ENCODE measurements at regions not wholly inside any gene's neighbourhood (a gene's known extent, or its start where the extent isn't known, plus 50 kb on each side); places are given as distances from the start of the nearest gene placed in this dataset.

DNA sequence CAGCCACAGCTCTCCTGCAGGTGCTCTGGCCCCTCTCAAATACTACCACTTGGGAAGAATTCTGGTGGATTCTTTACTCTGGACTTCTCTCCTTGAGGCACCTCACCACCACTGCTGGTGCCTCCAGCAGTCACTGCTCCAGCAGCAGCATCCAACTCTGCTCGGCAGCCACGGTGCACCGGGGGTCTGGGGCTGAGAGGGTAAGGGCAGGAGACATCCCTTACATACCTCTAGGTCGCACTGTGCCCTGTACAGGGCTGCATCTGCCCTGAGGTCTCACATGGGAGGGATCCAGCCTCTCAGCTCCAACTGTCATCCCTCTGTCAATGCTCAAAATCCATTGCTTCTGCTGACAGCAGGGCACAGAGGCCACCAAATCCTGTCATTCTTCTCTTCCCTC is 588.2 kb downstream of the CDK5RAP2 start:
- DNase-seq = no peak

DNA sequence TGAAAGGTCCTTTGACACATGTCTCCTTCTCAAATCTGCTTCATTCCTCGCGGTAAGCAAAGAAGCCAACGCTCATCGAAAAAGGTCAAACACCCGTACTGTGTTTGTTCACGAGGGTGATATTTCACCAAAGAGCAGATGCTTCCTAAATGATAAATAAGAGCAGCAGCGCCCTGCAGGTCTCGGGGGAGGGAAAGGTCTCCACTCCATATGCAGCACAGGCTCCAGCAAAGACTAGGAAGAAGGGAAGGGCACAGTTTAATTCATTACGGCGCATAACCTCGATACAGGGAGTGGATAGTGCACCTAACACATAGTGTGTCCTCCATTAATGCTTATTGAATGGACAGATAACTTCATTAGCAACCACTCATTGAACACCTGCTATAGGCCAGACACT is 593.3 kb downstream of the CDK5RAP2 start:
- DNase-seq = no peak

DNA sequence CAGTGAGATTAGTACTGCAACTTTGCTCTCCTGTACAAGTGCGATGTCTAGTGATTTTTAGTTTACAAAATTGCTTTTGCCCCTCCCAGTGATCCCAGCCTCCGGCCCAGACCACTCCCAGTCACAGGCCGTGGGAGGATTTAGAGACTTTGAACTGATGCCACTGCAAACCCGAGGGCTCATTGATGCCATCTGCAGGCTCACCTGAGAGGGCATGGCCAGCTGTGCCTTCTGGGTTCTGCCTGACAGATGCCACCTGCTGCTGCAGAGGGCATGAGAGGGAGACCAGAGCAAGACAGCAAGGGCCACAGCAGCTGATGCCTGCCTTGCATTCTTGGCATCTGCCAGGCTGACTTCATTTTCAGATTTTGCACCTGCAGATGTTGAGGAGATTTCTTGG is 593.8 kb downstream of the CDK5RAP2 start:
- DNase-seq = peak; percentile 46

DNA sequence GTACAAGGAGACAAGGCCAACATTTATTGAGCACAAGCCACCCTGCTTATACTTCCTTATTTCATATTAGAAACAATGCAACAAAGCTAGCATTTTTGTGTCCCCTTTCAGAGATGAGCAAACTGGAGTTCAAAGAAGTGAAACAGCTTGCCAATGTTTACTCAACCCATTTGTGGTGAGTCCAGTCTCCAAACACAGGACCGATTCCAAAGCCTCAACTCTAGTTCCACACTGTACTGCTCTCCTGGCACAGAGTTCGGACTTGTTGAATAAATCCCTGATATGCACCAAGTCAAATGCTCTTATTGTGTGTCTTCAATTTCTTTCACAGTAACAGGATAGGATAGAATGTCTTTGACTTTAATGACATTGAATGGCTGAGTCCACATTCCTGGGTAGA is 604.8 kb upstream of the BRINP1 start:
- no peak for DNase-seq

DNA sequence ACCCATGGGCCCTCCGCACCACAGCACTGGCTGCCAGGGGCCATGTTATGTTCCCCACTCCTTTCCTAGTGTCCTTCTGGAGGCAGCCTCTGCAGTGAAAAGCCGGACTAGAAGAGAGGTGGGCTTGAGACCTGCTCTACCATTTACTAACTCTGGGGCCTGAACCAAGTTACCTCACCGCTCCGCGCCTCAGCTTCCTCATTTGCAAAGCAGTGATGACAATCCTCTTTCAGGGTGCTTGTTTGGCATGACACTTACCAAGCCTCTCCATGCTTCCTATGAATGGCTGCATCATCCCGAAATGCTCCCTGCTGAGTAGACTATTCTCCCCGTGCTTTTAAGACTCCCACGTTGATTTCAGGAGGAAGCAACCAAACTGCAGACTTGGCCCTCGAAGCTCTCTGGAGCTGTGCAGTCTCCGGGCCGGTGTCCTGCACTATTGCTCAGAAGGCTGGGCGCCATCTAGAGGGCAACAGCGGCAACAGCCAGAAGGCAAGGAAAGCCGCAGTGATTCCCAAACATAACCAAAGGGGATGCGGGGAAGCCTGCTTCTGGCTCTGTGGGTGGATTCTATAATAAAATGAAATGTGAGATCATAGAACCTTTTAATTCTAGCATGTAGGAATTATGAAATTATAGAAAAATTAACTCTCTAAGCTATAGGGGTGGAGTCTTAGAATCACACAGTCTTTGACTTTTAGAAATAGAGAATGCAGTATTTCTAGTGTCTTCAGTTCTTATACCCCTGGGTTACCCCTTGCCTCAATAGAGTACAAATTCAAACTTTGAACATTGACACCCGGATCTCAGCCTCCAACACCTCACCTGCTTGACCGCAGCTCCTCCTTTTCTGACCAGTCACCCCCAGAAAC is 599.8 kb upstream of the BRINP1 start:
- peak; percentile 61 for DNase-seq

DNA sequence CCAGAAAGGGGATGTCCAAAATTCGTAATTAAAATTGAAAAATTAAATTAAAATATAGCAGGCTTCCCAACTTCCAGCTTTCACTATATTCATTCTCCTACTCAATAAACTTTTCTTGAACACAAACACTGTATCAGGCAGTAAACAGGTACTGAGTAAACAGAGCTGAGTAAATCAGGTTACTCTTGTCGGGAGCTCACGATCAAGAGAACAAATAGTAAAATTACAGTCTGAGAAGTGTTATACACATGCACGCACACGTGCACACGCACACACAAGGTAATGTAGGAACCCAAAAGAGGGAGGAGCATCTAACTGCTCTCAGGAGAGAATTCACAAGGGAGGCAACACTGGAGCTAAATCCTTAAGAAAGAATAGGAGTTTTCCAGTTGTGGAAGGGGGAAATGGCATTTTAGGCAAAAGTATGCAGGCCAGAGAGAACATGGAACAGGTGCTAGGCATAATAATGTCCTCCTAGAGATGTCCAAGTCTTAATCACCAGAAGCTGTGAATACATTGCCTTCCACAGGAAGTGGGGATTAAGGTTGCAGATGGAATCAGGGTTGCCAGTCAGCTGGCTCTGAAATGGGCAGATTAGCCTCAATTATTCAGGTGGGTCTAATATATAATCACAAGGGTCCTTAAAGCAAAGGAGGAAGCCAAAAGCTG is 598.8 kb upstream of the BRINP1 start:
- no peak for DNase-seq

DNA sequence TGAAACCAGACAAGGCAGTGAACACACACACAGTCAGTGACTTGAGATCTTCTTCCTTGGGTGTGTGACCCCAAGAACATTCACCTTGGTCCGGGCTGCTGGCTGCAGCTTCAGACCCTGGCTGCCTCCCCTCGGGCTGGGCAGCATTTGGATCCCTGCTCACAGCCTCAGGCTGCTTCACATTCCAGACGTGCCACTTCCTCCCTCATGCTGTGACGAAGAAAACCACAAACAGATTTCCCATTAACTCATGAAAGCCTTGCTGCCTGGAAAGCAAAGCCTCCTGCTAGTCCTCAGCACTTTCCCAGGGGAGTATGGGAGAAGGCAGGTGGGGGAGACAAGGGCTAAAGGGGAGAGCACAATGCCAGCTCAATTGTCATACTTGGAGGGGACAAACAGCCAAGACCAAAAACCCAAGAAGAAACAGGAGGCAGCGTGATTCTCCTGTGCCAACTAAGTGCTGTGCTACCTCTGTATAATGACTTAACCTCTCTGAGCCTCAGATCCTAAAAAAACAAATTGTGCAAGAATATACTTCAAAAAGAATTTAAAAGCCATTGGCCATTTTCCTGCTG is 594.6 kb upstream of the BRINP1 start:
- no peak for DNase-seq

DNA sequence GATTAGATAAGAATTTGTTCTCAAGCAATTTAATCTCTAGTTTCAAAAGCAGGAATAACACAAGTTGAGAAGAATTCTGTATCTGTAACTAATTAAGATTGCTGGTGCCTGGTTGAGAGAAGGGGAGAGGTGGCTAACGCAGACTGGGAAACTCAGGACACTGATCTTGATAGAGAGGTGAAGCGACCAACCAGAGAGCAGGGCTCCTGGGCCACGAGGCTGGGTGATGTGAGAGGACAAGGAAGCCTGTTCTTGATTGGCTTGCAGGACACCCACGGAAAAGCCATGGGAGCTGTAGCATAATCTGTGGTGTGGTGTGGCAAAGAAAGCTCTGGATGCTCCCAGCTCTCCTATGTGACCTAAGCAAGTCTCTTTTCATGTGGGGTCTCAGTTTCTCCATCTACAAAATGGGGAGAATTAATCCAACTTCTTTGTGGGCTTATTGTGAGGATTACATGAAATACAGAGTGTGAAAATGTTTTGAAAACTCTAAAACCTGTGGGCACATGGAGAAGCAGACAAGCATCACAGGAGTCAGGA is 594.1 kb upstream of the BRINP1 start:
- DNase-seq = no peak

DNA sequence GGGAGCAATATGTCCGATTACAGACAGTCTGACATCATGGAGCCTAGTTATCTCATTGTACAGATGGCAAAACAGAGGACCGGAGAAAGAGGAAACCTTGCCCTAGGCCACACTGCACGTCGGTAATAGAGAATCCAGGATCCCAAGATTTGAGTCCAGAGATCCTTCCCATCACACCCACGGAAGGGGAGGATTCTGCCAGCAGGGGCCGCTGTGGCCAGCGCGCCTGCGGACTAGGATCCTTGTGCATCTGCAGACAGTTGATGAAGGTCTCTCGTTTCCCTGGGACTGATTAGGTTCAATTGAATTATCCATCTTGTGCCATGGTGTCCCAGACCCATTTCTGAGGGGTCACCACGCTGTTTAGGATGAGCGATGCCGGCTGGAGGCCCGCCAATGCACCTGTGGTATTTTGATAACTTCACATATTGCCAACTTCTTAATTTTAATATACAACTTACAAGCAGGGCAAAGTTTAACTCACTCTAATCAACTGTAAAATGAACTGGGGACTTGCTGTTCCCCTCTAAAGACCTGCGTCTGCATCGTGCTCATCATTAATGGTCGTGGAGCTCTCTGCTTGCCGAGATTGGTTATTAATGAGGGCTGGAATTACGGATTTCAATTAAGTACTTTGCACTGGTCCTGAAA is 592.7 kb upstream of the BRINP1 start:
- DNase-seq = no peak

DNA sequence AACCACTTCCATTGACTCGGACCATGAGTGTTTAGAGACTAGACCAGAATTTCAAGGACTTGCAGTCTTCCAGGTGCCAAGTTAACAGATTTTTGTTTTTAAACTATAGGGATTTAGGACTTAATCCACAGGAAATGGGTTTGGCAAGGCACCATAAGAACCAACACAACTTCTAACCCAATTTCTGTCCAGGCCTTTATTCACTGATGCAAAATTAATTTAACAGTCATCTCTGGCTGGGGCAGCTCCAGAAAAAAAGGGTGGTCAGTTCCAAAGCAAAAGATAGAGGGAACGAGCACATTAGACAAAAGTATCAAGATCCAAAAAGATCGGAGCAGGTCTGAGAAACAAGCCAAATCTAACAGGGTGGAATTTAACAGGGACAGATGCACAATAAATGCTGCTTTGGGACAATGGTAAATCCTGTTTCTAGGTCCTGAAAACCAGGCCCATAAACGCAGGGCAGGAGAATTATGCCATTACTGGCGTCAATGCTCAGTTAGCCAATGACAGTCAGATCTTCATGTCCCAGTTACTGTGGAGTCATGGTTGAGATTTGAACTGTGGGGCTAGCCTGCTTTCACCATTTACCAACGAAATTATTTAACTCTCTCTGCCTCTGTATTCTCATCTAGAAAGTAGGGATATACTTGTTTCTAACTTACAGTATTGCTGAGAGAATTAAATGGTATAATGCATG is 590.8 kb upstream of the BRINP1 start:
- no peak for DNase-seq

DNA sequence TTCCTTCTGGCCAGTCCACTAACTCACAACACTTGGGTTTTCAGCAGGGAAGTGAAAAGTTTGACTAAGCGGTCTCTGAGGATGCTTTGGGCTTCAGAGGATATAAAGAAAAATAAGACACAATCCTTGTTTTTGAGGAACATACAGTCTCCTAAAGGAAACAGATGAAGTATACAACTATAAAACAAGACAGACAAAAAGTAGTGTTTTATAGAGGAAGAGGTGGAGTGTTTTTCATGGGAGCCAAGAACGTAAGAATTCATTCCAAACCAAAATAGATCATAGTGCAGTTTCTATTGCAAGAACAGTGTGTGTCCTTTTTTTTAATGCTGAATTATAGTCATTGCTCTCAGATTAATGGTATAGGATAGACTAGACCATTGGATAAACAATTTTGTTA is 586.9 kb upstream of the BRINP1 start:
- no peak for DNase-seq

DNA sequence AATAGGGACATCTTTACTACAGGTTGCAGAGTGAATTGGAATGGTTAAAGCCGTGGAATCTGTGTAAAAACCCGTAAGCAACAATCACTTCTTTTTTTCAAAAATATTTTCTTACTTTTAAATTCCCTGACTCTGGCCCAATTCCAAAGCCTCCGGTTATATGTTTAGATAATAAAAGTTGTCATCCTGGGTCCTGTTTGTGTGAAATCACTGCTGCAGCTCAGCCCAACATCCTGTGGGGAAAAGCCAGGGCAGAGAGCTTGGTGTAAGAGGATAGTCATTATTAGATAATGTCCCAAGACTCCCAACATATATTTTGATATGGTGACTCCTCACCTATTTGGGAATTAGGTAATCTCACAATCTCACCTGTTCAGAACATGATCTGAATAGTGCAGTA is 586.0 kb upstream of the BRINP1 start:
- no peak for DNase-seq

DNA sequence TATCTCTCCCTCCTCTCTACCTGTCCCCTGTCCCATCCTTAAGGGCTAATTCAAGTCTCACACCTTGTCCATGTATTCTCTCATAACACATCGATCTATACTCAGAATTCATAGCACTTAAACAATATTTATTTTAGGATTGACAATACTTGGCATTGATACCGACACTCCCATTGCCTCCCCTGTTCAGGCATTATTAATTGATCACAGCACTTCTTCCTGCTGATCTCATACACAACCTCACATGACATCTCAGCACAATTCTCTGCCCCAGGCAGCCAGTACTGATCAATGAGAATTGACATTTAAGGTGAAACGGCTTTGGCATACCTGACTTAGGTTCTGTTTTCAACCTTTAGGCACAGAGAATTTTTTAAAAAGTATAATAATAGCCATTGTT is 582.4 kb upstream of the BRINP1 start:
- DNase-seq = no peak

DNA sequence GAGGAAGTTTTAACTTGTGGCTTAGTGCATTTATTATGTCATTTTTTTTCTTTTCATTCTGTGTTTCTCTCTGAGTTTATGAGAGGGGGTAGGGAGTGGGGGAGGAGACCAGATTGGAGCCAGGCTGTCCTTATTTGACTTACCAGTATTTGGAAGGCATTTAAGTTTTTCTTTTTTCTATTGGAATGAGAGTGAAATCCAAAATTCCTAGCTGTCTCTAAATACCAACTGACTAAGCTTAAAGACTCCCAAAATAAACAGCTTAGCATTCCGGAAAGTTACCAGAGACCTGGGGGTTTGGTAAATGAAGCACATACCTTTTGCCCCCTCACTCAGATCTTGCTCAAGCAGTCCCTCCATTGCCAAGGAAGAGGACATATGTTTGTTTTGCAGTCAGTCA is 581.9 kb upstream of the BRINP1 start:
- DNase-seq = no peak

DNA sequence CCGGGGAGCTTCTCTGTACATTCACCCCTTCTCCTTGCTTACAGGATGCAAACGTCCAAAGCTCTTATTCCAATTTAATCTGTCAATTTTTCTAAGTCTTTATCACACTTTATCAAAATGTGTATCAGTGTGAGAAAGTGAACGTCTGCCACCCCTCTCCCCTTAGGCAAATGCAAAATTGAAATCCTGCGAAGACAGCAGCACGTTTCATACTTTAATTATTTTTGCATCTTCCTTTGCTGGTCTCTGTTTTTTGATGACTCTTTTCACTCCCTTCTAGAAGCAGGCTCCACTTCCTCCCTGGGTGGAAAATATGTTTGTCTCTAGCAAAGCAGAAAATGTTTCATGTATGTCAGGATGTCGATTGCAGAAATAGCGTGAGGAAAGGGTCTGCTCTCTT is 576.5 kb upstream of the BRINP1 start:
- DNase-seq = no peak

DNA sequence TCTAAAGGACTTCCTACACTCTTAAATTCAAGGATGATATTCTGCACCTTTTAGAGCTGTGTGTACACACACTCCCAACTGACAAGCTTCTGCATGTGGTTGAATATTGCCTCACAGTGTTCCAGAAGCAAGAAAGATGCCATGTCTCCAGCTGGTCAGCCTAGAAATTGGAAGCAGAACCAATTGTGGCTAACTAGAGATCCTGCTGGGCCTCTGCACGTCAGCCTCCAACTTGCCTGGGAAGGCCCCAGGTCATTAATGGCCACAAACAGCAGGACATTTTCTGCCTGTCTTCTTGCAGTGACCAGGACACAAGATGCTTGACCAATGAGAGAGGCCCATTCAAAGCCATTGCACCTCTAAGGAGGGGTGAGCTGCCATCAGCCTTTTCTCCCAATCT is 571.9 kb upstream of the BRINP1 start:
- DNase-seq = no peak

DNA sequence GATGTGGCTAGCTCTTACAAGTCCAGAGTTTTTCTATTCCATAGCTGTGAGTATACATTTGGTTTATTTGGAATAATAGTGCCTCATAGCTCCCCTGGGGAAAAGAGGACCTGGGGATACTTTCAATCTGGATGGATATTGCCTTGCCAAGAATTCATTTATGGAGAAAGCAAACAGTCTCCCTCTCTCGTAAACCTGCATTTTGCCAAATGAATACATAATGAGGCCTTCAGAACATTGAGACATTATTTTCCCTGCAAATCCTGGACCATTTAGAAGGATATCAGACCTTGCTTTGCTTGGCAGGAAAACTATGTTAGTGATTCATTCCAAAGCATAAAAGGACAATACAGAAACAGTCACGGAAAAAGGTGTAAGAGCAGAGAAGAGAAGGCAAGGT is 569.6 kb upstream of the BRINP1 start:
- no peak for DNase-seq

DNA sequence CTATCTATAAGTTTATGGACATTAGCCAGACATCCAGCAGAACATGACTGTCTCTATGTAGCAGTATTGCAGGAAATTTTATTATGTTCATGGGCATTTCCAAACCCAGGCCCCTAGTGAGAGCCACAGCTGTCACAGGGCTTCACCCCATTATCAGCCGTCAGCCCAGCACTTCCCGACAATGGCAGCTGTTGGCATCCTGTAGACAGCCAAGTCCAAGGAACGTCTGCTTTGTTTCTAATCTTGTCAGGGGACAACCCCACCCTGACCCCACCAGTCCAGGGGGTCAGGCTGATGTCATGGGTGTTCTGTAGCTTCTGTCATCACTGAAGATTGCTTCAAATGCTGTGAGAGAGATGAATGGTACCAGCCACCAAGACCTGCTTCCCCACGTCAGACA is 565.3 kb upstream of the BRINP1 start:
- no peak for DNase-seq

DNA sequence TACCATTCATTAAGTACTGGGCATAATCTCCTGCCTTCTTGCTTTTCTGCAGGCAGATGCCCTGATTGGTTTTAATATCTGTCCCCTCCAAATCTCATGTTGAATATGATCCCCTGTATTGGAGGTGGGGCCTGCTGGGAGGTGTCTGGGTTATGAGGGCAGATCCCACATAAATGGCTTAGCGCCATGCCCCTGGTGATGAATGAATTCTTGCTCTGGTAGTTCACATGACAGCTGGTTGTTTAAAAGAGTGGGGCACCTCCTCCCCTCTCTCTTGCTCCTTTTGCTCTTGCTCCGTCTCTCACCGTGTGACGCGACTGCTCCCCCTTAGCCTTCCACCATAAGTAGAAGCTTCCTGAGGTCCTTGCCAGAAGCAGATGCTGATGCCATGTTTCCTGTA is 564.0 kb upstream of the BRINP1 start:
- DNase-seq = no peak

DNA sequence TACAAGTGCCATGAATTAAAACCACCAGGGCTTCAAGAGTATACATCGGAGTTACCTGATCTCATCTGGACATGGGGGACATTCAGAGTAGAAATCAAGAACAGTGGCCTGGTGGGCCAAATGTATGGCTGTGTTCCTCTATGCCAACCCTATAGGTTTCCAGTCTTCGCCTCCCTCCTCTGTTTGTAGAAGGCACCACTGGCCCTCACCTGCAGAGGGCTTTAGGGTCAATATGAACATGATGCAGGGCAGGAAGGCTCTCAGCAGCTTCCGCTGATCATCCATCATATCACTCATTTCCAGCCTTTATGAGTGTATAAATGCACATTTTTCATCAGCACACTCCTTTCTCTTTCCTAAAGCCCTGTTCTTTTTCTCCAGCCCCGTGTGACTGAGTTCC is 555.5 kb upstream of the BRINP1 start:
- no peak for DNase-seq

DNA sequence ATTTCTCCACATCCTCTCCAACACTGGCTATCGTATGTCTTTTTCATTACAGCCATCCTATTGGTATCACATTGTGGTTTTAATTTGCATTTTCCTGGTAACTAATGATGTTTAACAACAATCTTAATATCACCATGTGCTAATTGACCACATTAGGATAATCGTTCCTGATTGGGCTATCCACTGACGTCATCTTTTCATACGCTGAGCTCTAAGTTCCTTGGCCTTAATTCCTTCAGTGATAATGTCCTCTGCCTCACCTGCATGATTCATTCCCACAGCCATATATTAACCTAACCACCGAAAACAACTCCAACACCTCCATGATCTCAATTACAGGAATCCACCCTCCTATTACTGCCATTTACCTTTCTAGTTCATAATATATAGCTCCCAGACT is 547.9 kb upstream of the BRINP1 start:
- DNase-seq = no peak

DNA sequence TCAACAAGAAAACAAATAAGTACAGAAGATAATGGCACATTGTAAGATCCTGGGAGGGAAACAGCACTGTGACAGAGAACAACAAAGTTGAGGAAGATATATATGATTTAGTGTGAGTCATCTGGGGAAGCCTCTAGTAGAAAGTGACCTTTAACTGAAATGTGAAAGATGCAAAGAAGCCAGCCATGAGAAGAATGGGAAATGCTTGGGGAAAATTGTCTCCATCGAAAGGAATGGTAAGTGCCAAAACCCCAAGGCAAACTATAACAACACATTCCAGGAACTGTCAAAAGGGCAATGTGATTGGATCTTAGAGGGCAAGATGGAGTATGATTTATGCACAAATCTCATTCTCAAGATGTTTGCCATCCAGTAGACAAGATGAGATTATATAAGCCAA is 537.8 kb upstream of the BRINP1 start:
- DNase-seq = no peak

DNA sequence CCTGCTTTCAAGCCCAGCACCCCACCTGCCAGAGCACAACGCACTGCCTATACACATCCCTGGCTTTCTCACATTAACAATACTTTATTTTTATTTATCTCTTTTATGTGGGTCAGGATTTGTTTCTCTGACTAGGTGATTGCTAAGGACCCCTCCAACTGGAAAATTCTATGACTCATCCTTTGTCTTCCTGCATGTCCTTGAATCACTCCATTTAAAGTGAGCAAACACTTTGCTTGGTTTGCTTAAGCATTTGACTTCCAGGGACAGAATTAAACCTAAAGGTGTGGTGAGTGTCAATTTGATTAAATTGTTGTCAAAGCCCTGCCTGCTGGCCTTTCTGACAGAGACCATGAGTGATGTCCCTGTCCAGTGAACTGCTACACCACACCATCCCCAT is 536.5 kb upstream of the BRINP1 start:
- peak; percentile 19 for DNase-seq

Data from COR-L47 (cell line).